ENCODE measurements at regions not wholly inside any gene's neighbourhood (a gene's known extent, or its start where the extent isn't known, plus 50 kb on each side); places are given as distances from the start of the nearest gene placed in this dataset.

DNA sequence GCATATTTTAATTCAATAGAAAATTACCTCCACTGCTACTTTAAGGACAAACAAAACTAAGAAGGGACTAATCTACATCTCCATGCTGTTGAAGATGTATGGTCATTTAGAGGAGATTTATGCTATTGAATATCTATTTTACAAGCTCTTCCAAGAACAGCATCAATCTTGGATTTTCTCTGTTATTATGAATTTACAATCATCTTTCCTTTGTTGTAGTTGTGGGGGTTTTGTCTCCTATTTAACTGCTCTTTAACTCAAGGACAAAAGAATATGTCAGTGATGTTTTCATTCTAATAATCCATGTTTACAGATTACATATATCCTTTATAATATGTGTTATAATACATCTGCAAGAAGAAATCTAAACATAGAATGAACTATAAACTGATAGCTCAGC lies 907.8 kb downstream of the ROBO2 start:
- intact Hi-C loops (cut with DNase I) = no loop called here
- DNase-seq = no peak
- TF ChIP-seq, protein P1, sequence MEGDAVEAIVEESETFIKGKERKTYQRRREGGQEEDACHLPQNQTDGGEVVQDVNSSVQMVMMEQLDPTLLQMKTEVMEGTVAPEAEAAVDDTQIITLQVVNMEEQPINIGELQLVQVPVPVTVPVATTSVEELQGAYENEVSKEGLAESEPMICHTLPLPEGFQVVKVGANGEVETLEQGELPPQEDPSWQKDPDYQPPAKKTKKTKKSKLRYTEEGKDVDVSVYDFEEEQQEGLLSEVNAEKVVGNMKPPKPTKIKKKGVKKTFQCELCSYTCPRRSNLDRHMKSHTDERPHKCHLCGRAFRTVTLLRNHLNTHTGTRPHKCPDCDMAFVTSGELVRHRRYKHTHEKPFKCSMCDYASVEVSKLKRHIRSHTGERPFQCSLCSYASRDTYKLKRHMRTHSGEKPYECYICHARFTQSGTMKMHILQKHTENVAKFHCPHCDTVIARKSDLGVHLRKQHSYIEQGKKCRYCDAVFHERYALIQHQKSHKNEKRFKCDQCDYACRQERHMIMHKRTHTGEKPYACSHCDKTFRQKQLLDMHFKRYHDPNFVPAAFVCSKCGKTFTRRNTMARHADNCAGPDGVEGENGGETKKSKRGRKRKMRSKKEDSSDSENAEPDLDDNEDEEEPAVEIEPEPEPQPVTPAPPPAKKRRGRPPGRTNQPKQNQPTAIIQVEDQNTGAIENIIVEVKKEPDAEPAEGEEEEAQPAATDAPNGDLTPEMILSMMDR (IDR thresholded peaks at IDR 0.05) = no peak
- H3K36me3 ChIP-seq = no peaks in the 10 kb centered on the region
- no peaks in the 10 kb centered on the region for H3K9me3 ChIP-seq
- no peak overlapping the region for H3K9ac ChIP-seq (ENCODE audit: low read depth in 2 of 2, low read length in 2 of 2)
- no peaks in the 10 kb centered on the region for H3K4me1 ChIP-seq
- H3K27ac ChIP-seq = no peak overlapping the region
- no peak overlapping the region for H3K4me3 ChIP-seq
- no peaks in the 10 kb centered on the region for H3K27me3 ChIP-seq

DNA sequence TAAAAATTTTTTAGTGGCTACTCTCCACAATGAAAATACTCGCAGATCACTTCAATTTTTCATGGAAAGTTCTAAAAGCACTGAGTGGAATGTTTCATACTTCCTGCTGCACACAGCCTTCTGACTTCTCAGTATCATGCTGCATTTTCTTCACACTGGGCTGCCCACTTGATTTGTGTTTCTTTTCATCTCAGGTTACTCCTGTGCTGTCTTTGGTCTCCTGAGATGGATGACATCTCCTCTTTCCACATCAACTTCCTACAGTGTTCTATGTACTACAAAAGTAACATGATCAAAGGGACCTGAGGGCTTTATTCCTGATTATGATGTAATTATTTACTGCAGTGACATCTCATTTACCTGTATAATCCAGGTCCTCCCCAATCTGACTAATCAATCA lies 927.7 kb downstream of the ROBO2 start:
- Histone ChIP-seq H3K9me3 (no peaks in the 10 kb centered on the region), H3K27me3 (no peaks in the 10 kb centered on the region), H3K36me3 (no peaks in the 10 kb centered on the region), H3K4me1 (no peaks in the 10 kb centered on the region), H3K4me3 (no peak overlapping the region), H3K9ac (ENCODE audit: low read depth in 2 of 2, low read length in 2 of 2) (no peak overlapping the region), H3K27ac (no peak overlapping the region)
- TF ChIP-seq, protein P1 (IDR thresholded peaks at IDR 0.05) = no peak
- intact Hi-C loops (cut with DNase I) = no loop called here
- DNase-seq = no peak

GRCh38 chr3:77976079-77976478 lies 936.2 kb downstream of the ROBO2 start:
- no peak overlapping the region for H3K9ac ChIP-seq (ENCODE audit: low read depth in 2 of 2, low read length in 2 of 2)
- DNase-seq = no peak
- H3K4me1 ChIP-seq = no peaks in the 10 kb centered on the region
- no peak overlapping the region for H3K27ac ChIP-seq
- no peak overlapping the region for H3K4me3 ChIP-seq
- TF ChIP-seq, protein P1 (IDR thresholded peaks at IDR 0.05) = no peak
- H3K9me3 ChIP-seq = no peaks in the 10 kb centered on the region
- H3K27me3 ChIP-seq = no peaks in the 10 kb centered on the region
- intact Hi-C loops (cut with DNase I) = no loop called here
- no peaks in the 10 kb centered on the region for H3K36me3 ChIP-seq

GRCh38 chr3:78003090-78003489 lies 963.2 kb downstream of the ROBO2 start:
- Histone ChIP-seq H3K9me3 (no peaks in the 10 kb centered on the region), H3K9ac (ENCODE audit: low read depth in 2 of 2, low read length in 2 of 2) (no peak overlapping the region), H3K36me3 (no peaks in the 10 kb centered on the region), H3K4me3 (no peak overlapping the region), H3K4me1 (no peaks in the 10 kb centered on the region), H3K27ac (no peak overlapping the region), H3K27me3 (no peaks in the 10 kb centered on the region)
- DNase-seq = no peak
- intact Hi-C loops (cut with DNase I) = no loop called here
- TF ChIP-seq, protein P1 (IDR thresholded peaks at IDR 0.05) = no peak

DNA sequence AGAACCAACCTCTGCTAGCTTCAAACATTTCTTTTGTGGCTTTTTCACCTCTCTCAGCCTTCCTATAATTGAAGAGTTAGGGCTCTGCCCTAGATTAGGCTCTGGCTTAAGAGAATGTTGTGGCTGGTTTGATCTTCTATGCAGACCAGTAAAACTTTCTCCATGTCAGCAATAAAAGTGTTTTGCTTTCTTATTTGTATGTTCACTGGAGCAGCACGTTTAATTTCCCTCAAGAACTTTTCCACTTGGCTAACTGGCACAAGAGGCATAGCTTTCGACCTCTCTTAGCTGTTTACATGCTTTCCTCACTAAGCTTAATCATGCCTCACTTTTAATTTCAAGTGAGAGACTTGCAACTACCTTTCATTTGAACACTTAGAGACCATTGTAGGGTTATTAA lies 964.7 kb downstream of the ROBO2 start:
- TF ChIP-seq, protein P1 (IDR thresholded peaks at IDR 0.05) = no peak
- no peak overlapping the region for H3K9ac ChIP-seq (ENCODE audit: low read depth in 2 of 2, low read length in 2 of 2)
- no peaks in the 10 kb centered on the region for H3K9me3 ChIP-seq
- H3K36me3 ChIP-seq = no peaks in the 10 kb centered on the region
- no peak overlapping the region for H3K4me3 ChIP-seq
- H3K4me1 ChIP-seq = no peaks in the 10 kb centered on the region
- DNase-seq = no peak
- intact Hi-C loops (cut with DNase I) = no loop called here
- no peaks in the 10 kb centered on the region for H3K27me3 ChIP-seq
- H3K27ac ChIP-seq = no peak overlapping the region

GRCh38 chr3:78013653-78014052 lies 973.8 kb downstream of the ROBO2 start:
- H3K9ac ChIP-seq (ENCODE audit: low read depth in 2 of 2, low read length in 2 of 2) = no peak overlapping the region
- H3K9me3 ChIP-seq = no peaks in the 10 kb centered on the region
- H3K27me3 ChIP-seq = no peaks in the 10 kb centered on the region
- intact Hi-C loops (cut with DNase I) = no loop called here
- no peaks in the 10 kb centered on the region for H3K4me1 ChIP-seq
- H3K27ac ChIP-seq = no peak overlapping the region
- TF ChIP-seq, protein P1 (IDR thresholded peaks at IDR 0.05) = no peak
- no peak overlapping the region for H3K4me3 ChIP-seq
- no peaks in the 10 kb centered on the region for H3K36me3 ChIP-seq
- DNase-seq = no peak

Measured in colonic mucosa (tissue), 4 donors.